Calu3 (cell line): ENCODE measurements at regions not wholly inside any gene's neighbourhood (a gene's known extent, or its start where the extent isn't known, plus 50 kb on each side); places are given as distances from the start of the nearest gene placed in this dataset.
"Not testable (repeated sequence)": the region's sequence is repeated elsewhere in the genome, so short reads cannot be mapped to it uniquely, and the experiment has no call there.

Source experiments
- BruUV-seq: library from RNA; stranded (reverse); fragments of 400-500 nt; replicated peaks from 2 replicates; lab custom pipeline; 2021; lab: Mats Ljungman, UMichigan
- CTCF ChIA-PET: fragments of 300-600 bp; sonication (Branson Sonifier 250); formaldehyde crosslinking; loops from one replicate; lab custom pipeline; 2022; ENCODE audit warnings: antibody characterized with exemption; lab: Charles Lee
- DNase-seq: peaks from one replicate; pipeline ENCODE4 v3.0.0; 2022
- H3K27ac Mint-ChIP-seq: one replicate; pipeline ENCODE4 v1.8.0; 2022; ENCODE audit warnings: mixed read lengths; ENCODE audit not compliant: unreplicated experiment
- H3K27me3 Mint-ChIP-seq: one replicate; pipeline ENCODE4 v1.8.0; 2022; ENCODE audit warnings: mixed read lengths; ENCODE audit not compliant: unreplicated experiment
- H3K36me3 Mint-ChIP-seq: one replicate; pipeline ENCODE4 v1.8.0; 2022; ENCODE audit warnings: mild to moderate bottlenecking, moderate library complexity, mixed read lengths; ENCODE audit not compliant: insufficient read depth, unreplicated experiment
- H3K4me1 Mint-ChIP-seq: one replicate; pipeline ENCODE4 v1.8.0; 2022; ENCODE audit warnings: mild to moderate bottlenecking, low read depth, mixed read lengths; ENCODE audit not compliant: unreplicated experiment
- H3K4me3 Mint-ChIP-seq: one replicate; pipeline ENCODE4 v1.8.0; 2022; ENCODE audit warnings: mild to moderate bottlenecking, low read depth, moderate library complexity, mixed read lengths; ENCODE audit not compliant: unreplicated experiment
- H3K9me3 Mint-ChIP-seq: one replicate; pipeline ENCODE4 v1.8.0; 2022; ENCODE audit warnings: low read depth, mixed read lengths; ENCODE audit not compliant: unreplicated experiment
- CTCF ChIP-seq: fragments of 200-600 bp; IDR thresholded peaks from one replicate; pipeline ENCODE4 v1.8.0; 2022; ENCODE audit warnings: antibody characterized with exemption; ENCODE audit not compliant: unreplicated experiment
- intact Hi-C: fragments of 100-400 bp; cut with micrococcal nuclease; formaldehyde crosslinking; loops from one replicate; pipeline ENCODE4 v1.10.0; 2022; ENCODE audit not compliant: unreplicated experiment

- no TSS peak for BruUV-seq
- CTCF ChIA-PET, result no interaction called here
- DNase-seq, result no peak
- Mint-ChIP-seq H3K4me1 (no peaks in the 10 kb centered on the region), H3K4me3 (no peak overlapping the region), H3K27ac (no peak overlapping the region), H3K27me3 (no peaks in the 10 kb centered on the region), H3K9me3 (peaks cover 17% of the 10 kb centered on the region), H3K36me3 (no peaks in the 10 kb centered on the region)
- intact Hi-C loops, result no loop called here
- TF ChIP-seq CTCF, result no peak
Measured at GRCh38 chr20:55417836-55418235, 587.5 kb downstream of the CBLN4 start.

- Mint-ChIP-seq H3K27ac (no peak overlapping the region), H3K27me3 (no peaks in the 10 kb centered on the region), H3K9me3 (peaks cover 9% of the 10 kb centered on the region), H3K4me3 (no peak overlapping the region), H3K36me3 (no peaks in the 10 kb centered on the region), H3K4me1 (no peaks in the 10 kb centered on the region)
- no peak for TF ChIP-seq CTCF
- no TSS peak for BruUV-seq
- no peak for DNase-seq
- intact Hi-C loops, result no loop called here
- CTCF ChIA-PET, result no interaction called here
Measured at GRCh38 chr20:55415567-55416142, 589.7 kb downstream of the CBLN4 start.

GRCh38 chr20:55412508-55412907 is 592.8 kb downstream of the CBLN4 start:
- DNase-seq, CTCF ChIA-PET, H3K36me3 Mint-ChIP-seq, intact Hi-C loops, H3K4me3 Mint-ChIP-seq, H3K27ac Mint-ChIP-seq, H3K27me3 Mint-ChIP-seq, H3K4me1 Mint-ChIP-seq, H3K9me3 Mint-ChIP-seq, BruUV-seq: not testable (repeated sequence)

GRCh38 chr20:55406891-55407290 is 598.4 kb downstream of the CBLN4 start:
- no peak overlapping the region for H3K4me3 Mint-ChIP-seq
- BruUV-seq, result no TSS peak
- no peaks in the 10 kb centered on the region for H3K36me3 Mint-ChIP-seq
- intact Hi-C loops, result no loop called here
- no peak overlapping the region for H3K27ac Mint-ChIP-seq
- no peaks in the 10 kb centered on the region for H3K27me3 Mint-ChIP-seq
- peaks cover 16% of the 10 kb centered on the region for H3K9me3 Mint-ChIP-seq
- DNase-seq, result no peak
- no peak for TF ChIP-seq CTCF
- CTCF ChIA-PET, result no interaction called here
- H3K4me1 Mint-ChIP-seq, result no peaks in the 10 kb centered on the region

GRCh38 chr20:55394592-55394991 is 610.7 kb downstream of the CBLN4 start:
- DNase-seq, result no peak
- no peaks in the 10 kb centered on the region for H3K27me3 Mint-ChIP-seq
- no peaks in the 10 kb centered on the region for H3K4me1 Mint-ChIP-seq
- TF ChIP-seq CTCF, result no peak
- intact Hi-C loops, result no loop called here
- BruUV-seq, result no TSS peak
- H3K27ac Mint-ChIP-seq, result no peak overlapping the region
- CTCF ChIA-PET, result no interaction called here
- H3K9me3 Mint-ChIP-seq, result peaks cover 12% of the 10 kb centered on the region
- H3K36me3 Mint-ChIP-seq, result no peaks in the 10 kb centered on the region
- H3K4me3 Mint-ChIP-seq, result no peak overlapping the region
